Erythroblast (primary cell): ENCODE measurements at regions not wholly inside any gene's neighbourhood (a gene's known extent, or its start where the extent isn't known, plus 50 kb on each side); places are given as distances from the start of the nearest gene placed in this dataset.
A peak's percentile ranks its signal among the peaks of the same experiment; 100 is the strongest.

Experiments used
- DNase-seq, 2 experiments: peaks; one replicate each; lab custom pipeline; 2025; lab: John Stamatoyannopoulos, UW
- GATA1 ChIP-seq: IDR thresholded peaks from 2 replicates; pipeline ENCODE4 v1.6.1; 2011; ENCODE audit warnings: low read depth, mild to moderate bottlenecking, control low read depth, low read length, moderate library complexity
- POLR2A ChIP-seq: IDR thresholded peaks from 2 replicates; pipeline ENCODE4 v1.6.1; 2011; ENCODE audit warnings: mild to moderate bottlenecking, low read length

DNA sequence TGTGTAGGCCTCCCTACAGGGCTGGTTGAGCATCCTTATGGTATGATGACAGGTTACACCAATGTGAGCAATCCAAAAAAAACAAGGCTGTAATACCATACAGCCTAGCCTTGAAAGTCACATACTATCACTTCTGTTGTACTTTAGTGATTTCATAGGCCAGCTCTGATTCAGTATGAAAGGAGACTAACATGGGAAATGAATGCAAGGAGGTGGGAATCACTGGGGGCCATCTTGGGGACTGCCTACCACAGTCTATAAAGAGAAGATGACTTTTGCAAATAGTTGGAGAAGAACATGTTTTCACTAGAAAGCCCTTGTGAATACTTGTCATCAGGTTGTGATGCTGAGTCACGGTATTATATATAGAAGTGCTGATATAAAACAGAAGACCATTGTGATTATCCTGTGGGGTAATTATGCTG lies 270.7 kb downstream of the S1PR1 start:
- TF ChIP-seq POLR2A: no peak
- TF ChIP-seq GATA1: no peak
- DNase-seq: no peak

- TF ChIP-seq POLR2A (no peak), GATA1 (no peak)
- no peak for DNase-seq
Measured at GRCh38 chr1:101508913-101509312, 272.1 kb downstream of the S1PR1 start.

DNA sequence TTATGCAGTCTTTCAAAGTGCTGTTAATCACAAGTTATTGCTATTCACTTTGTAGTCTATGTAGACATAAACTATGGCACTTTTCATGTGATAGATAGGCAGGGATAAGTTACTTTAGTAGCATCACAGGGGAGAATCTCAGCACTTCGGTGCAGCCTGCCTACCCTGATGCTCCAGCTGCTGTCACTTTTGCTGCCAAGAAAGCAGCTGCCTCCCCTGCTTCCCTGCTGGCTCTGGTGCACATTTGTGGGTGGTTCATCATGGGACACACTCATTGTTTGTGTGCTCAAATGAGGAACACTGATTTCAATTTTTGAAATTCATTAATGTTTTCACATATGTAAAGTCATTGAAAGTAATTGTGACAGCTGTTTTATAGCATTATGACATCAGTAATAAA lies 272.6 kb downstream of the S1PR1 start:
- no peak for DNase-seq
- no peak for TF ChIP-seq POLR2A

GRCh38 chr1:101511202-101511891 lies 274.5 kb downstream of the S1PR1 start:
- no peak for DNase-seq
- TF ChIP-seq GATA1: no peak
- no peak for TF ChIP-seq POLR2A

DNA sequence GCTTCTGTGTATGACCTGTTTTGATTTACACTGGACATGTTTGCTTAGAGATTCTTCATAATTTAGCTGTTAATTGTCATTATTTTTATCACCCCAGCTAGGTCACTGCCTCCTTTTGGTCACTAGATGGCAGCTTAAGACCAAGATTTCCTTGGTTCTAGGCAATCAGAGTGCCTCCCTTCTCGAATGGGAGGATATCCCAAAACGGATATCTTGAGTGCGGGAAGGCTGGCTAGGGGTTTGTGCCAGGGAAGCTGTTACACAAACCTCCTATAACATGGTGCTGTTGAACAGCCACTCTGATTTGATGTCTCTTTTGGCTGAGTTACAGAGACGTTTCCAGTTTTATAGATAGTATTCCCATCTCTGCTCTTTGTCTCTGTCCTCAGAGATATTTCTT lies 283.5 kb downstream of the S1PR1 start:
- DNase-seq: peak; percentile 12 to 44
- TF ChIP-seq POLR2A (no peak), GATA1 (no peak)

DNA sequence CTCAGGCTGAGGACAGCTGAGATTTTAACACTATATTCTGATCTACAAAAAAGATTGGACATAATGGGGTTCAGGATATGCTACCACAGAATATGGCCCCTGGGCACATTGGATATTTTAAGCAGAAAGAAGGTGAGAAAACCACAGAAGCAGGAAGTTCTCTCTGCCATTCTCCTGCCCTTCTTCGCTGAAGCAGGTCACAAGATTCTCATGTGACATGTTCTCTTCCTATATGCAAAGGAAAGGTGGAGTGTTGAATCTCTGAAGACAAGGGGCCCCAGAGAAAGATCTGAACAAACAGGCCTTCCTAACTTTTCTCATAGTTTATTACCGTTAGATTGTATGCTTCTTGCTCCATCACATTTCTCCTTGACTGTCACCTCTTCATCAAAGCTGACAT lies 285.7 kb downstream of the S1PR1 start:
- DNase-seq: no peak

GRCh38 chr1:101526813-101527212 lies 290.0 kb downstream of the S1PR1 start:
- TF ChIP-seq POLR2A: no peak
- no peak for TF ChIP-seq GATA1
- DNase-seq: no peak

More for the DNA sequence above, 285.7 kb downstream of the S1PR1 start:
- TF ChIP-seq POLR2A (no peak), GATA1 (no peak)

DNA sequence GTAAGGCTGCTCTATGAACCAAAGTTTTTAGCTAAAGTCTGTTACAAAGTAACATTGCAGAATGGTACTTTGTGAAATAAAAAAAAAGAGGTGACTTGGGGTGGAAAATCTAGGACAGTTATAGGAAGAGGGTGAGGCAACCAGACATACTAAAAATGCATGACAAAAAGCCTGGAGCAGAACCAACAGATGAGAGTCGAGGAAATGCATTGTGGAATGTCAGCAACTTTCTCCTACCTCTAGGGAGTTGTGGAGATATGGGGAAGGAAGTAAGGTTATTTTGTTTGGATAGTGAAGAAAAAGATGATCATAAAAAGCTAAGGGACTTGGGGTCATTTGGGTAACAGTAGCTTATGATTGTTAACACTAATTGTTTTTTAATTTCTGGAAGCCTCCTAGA lies 295.6 kb downstream of the S1PR1 start:
- no peak for DNase-seq
- TF ChIP-seq POLR2A (no peak), GATA1 (no peak)

- DNase-seq: no peak
- TF ChIP-seq GATA1 (no peak), POLR2A (no peak)
Measured at GRCh38 chr1:101540161-101540560, 303.3 kb downstream of the S1PR1 start.

DNA sequence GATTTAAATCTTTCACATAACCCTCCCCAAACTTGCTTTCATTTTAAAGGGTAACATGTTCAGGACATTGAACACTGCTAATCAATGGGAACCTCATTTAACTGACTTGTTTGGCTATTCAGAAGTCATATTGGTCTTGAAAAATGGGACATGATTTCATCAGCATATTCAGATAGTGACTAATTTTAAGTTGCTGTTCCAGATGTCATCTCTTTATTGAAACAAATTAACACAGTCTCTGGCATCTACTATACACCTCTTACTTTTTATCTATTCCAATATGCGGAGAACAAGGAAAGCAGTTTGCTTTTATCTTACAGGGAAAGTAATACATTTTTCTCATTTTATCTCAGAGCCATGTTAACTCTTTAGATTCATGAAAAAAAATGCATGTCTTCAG lies 310.1 kb downstream of the S1PR1 start:
- no peak for DNase-seq
- TF ChIP-seq POLR2A (no peak), GATA1 (no peak)

- no peak for DNase-seq
- TF ChIP-seq GATA1: no peak
Measured at GRCh38 chr1:101547357-101547756, 310.5 kb downstream of the S1PR1 start.

DNA sequence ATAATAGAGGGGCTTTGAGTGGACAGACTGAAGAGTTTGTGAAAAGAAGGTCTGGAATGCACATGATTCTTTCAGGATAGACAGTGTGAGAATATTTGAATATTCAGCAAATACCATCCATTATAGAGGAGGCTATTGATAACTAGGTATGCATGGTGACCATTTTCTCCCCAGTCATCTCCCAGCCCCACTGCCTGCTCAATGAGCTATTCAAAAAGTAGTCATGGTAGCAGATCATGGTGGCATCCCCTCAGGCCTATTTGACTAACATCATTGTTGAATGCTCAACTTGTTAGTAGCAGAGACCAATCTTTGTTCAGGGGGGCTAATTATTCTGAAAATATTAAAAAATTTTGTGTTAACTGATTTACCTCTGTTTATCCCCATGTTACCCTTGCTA lies 311.6 kb downstream of the S1PR1 start:
- no peak for TF ChIP-seq GATA1
- no peak for TF ChIP-seq POLR2A
- DNase-seq: no peak

- DNase-seq: no peak
- TF ChIP-seq POLR2A (no peak), GATA1 (no peak)
Measured at GRCh38 chr1:101550581-101550980, 313.8 kb downstream of the S1PR1 start.

- TF ChIP-seq POLR2A (no peak), GATA1 (no peak)
- DNase-seq: no peak
Measured at GRCh38 chr1:101566883-101567538, 330.2 kb downstream of the S1PR1 start.
